HL-60/S4 treated with retinoic acid at 250 ng/mL for 4 days and 3 days (cell line): ENCODE measurements at regions not wholly inside any gene's neighbourhood (a gene's known extent, or its start where the extent isn't known, plus 50 kb on each side); places are given as distances from the start of the nearest gene placed in this dataset.

Experiments used
- in situ Hi-C: fragments of 300-500 bp; cut with MboI; formaldehyde crosslinking; loops from 2 replicates; pipeline ENCODE4 v1.7.0; 2022; ENCODE audit warnings: low sequenced_read_pairs

DNA sequence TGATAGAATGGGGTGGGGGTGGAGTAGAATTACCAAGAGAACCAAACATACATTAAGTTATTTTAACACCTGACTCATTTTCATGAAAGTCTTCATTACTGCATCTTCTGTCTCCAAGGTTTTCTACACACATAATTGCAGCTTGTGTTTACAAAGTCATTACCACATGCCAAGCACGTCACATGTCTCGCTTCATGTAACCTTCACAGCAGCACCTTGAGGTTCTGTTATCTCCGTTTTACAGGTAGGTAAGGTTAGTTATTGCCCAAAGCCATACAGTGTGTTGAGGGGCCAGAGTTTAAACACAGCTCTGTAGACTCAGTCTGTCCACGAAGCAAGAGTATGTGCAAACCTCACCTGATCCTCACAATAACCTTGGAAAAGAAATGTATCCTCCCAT is 64.3 kb upstream of the RBM19 start:
- in situ Hi-C loops, result no loop called here

GRCh38 chr12:114026805-114027204 is 60.7 kb upstream of the RBM19 start:
- in situ Hi-C loops, result no loop called here

DNA sequence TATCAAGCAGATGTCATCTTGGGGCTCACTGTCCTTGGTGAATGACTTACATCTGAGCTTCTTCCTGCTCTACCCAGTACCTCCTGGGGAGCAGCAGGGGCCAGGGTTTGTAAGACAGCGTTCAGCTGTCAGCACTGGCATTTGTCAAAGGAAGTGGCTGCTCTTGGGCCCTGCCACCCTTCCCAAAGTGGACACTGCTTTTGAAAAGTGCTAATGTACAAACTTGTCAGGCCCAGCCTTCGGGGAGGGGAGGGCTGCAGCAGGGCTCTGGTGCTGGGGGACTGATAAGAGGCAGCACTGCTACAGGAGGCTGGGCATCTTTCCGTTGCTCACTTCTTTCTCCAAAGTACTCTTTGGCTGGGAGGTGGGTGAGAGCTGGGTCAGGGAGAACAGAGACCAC is 59.8 kb upstream of the RBM19 start:
- in situ Hi-C loops, result no loop called here

DNA sequence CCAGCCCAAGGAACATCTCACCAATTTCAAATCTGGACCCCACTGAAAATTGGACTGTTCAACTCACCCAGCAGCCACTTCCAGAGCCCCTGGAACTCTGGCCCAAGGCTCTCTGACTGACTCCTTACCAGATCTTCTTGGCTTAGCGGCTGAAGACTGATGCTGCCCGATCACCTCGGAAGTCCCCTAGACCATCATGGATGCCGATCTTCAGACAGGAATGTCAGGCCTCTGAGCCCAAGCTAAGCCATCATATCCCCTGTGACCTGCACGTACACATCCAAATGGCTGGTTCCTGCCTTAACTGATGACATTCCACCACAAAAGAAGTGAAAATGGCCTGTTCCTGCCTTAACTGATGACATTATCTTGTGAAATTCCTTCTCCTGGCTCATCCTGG is 56.0 kb upstream of the RBM19 start:
- in situ Hi-C loops, result loop anchor here (25.0 kb wide), 1 partner anchor 490 kb away; no protein-coding TSS in a partner anchor

GRCh38 chr12:114018669-114019068 is 52.5 kb upstream of the RBM19 start:
- in situ Hi-C loops, result loop anchor here (25.0 kb wide), 1 partner anchor 494 kb away; no protein-coding TSS in a partner anchor
